NCI-H2171 (cell line): ENCODE measurements at regions not wholly inside any gene's neighbourhood (a gene's known extent, or its start where the extent isn't known, plus 50 kb on each side); places are given as distances from the start of the nearest gene placed in this dataset.
"Not testable (repeated sequence)": the region's sequence is repeated elsewhere in the genome, so short reads cannot be mapped to it uniquely, and the experiment has no call there.

Experiments used
- DNase-seq: peaks from one replicate; lab custom pipeline; 2025; lab: John Stamatoyannopoulos, UW

- peak; percentile 56 for DNase-seq
These were observed 78.8 kb upstream of the ATP8B1 start for GRCh38 chr18:57881818-57882413.

DNA sequence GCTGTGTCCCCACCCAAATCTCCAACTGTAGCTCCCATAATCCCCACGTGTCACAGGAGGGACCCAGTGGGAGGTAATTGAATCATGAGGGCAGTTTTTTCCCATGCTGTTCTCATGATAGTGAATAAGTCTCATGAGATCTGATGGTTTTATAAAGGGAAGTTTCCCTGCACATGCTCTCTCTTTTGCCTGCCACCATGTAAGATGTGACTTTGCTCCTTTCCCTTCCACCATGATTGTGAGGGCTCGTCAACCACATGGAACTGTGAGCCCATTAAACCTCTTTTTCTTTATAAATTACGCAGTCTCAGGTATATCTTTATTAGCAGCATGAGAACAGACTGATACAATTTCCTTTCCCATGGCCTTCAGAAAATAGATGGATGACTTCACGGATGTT lies 76.8 kb upstream of the ATP8B1 start:
- not testable (repeated sequence) for DNase-seq

- no peak for DNase-seq
These were observed 66.1 kb upstream of the ATP8B1 start for GRCh38 chr18:57869221-57869620.

DNA sequence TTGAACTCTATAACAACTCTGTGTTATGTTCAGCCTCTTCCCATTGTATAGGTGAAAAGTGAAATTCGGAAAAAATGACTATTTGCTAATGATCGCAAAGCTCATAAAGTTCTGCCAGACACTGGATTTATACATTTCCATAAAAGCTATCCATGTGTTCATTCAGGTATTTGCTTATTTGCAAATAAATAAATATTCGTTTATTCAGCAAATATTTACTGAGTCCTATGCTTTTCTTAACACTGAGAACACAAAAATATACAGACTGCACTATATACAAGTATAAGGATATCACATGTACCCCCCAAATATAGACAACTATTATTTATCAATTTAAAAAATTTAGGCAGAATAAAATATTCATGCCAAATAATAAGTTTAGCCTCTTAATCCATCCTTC lies 63.2 kb upstream of the ATP8B1 start:
- DNase-seq, result no peak

- DNase-seq, result no peak
These were observed 61.6 kb upstream of the ATP8B1 start for GRCh38 chr18:57864615-57865121.

DNA sequence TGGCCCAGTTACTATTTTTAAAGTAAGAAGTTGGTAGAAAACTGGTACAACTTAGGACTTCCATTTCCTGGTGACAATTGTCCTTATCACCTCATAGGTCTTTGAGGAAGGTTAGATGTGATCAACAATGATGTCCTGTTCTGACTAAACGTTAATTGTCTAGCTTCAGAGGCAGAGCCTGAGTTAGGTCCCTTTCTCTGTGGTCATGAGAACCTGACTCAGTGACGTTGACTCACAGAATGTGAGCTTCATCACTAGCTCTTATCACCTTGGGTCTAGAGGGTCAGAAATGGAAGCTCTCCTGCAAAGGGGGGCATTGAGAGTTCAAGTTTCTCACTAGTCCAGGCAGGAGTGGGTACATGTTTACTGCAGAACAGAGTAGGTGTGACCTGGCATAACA lies 60.6 kb upstream of the ATP8B1 start:
- DNase-seq, result no peak

DNA sequence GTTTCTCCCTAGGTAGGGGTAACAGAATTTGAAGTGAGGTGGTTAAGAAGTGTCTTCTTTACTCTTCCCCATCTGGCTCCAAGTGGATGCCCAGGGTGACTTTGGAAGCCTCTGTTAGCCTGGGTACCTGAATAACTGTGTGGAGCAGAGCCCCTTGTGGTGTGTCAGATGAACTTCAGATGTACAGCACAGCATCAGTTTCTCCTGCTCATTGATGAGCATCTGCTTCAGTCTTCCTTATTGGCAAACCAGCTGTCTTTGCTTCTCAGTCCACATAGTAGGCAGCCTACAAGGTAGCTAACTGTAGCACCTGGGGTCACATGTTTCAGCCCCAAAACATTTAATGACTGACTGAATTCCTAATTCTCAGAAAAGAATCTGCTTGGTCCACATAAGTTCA lies 56.2 kb upstream of the ATP8B1 start:
- DNase-seq, result no peak

- no peak for DNase-seq
These were observed 53.6 kb upstream of the ATP8B1 start for GRCh38 chr18:57856557-57857280.

DNA sequence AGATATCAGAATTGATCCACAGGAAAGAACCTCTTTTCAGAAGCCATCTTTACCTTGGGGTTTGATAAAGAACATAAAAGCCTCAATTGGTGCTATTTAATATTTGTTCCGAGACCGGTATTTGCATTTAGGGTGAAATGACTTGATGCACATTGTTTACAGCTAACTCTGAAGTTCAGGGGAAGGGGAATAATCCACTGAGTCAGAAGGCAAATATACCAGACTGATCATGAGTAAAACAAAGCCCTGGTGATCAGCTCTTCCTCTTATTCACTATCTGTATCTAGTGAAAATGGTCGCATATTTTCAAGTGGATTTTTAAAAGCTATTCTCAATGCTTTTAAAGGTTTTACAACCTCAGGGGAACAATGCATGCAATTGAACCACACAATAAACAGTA lies 53.0 kb upstream of the ATP8B1 start:
- DNase-seq, result no peak

DNA sequence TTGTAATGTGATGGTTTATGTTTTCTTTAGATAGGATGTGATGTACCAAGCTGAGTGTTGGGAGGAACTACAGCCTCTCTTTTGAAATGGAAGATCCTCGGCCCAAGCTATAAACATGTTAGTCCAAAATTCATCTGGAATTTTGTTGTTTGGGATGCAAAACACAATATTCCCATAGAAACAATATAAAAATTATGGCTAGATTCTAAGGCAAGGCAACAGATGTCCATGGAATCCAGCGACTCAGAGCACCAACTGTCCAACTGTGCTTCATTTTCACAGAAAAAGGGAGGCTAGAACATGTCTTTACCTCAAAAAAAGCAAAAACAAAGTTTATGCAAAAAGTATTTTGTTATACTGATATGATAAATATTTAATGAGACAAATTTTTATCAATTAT lies 52.4 kb upstream of the ATP8B1 start:
- DNase-seq, result no peak

DNA sequence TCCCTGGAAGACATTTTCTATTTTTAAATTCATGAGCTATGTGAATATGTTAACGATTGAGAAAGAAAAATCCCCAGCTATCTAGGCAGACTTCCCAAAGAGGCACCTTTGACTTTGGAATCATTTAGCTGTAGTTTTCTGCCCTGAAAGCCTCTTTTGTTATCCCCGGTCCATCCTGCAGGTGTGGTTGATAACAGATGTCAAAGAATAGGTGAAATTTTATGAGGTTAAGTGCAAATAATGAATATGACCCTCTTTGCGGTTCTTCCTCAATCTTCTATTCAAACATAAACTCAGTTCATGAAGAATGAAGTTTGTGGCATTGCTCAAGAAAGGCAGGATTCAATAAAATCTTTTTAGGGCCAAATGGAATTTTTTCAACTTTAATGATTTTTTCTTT lies 51.6 kb upstream of the ATP8B1 start:
- no peak for DNase-seq

GRCh38 chr18:57853864-57854263 lies 50.7 kb upstream of the ATP8B1 start:
- DNase-seq, result no peak

- no peak for DNase-seq
These were observed 50.0 kb upstream of the ATP8B1 start for GRCh38 chr18:57853133-57853532.
